Memory B cell (primary cell): ENCODE measurements at regions not wholly inside any gene's neighbourhood (a gene's known extent, or its start where the extent isn't known, plus 50 kb on each side); places are given as distances from the start of the nearest gene placed in this dataset.

Experiments
- ATAC-seq: fragments of 150-1000 bp; cut with Tn5 transposase; 2 replicates; pipeline ENCODE4 v1.10.0; 2021; ENCODE audit warnings: low read depth, mild to moderate bottlenecking, moderate library complexity
- DNase-seq, 2 donors: peaks; one replicate each; pipeline ENCODE4 v3.0.0; 2022; ENCODE audit warnings: low spot score in 2 of 2
- H3K27ac Mint-ChIP-seq: one replicate; pipeline ENCODE4 v1.8.0; 2022; ENCODE audit warnings: mild to moderate bottlenecking, moderate library complexity, mixed read lengths
- H3K27me3 Mint-ChIP-seq: one replicate; pipeline ENCODE4 v1.8.0; 2022; ENCODE audit warnings: mixed read lengths
- H3K36me3 Mint-ChIP-seq: one replicate; pipeline ENCODE4 v1.8.0; 2022; ENCODE audit warnings: mild to moderate bottlenecking, mixed read lengths
- H3K4me1 Mint-ChIP-seq: one replicate; pipeline ENCODE4 v1.8.0; 2022; ENCODE audit warnings: mixed read lengths
- H3K4me3 Mint-ChIP-seq: one replicate; pipeline ENCODE4 v1.8.0; 2022; ENCODE audit warnings: mild to moderate bottlenecking, moderate library complexity, mixed read lengths
- H3K9me3 Mint-ChIP-seq: one replicate; pipeline ENCODE4 v1.8.0; 2022; ENCODE audit warnings: mixed read lengths

GRCh38 chr9:108139900-108140299 is 650.3 kb upstream of the KLF4 start:
- ATAC-seq: no peak
- no peak for DNase-seq
- Mint-ChIP-seq H3K27me3 (peaks cover 2% of the 10 kb centered on the region), H3K4me1 (no peaks in the 10 kb centered on the region), H3K9me3 (no peaks in the 10 kb centered on the region), H3K27ac (no peak overlapping the region), H3K36me3 (no peaks in the 10 kb centered on the region), H3K4me3 (no peak overlapping the region)

DNA sequence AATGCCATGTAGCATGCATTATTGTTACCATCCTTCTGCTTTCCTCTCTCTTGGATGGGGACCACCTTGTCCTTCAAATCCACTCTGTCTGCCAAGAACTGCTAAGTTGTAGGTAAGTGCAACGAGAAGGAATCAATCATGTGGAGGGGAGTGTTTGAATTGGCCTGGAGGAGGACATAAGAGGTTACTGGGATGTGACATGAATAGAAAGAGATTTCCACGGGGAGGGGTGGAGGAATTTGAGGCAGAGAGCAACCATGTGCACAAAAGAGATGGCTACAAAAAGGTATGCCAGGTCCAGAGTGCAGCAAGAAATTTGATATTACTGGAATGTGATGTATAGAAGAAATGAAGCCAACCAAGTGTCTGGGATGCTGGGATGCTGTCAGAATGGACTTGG is 648.9 kb upstream of the KLF4 start:
- no peaks in the 10 kb centered on the region for H3K9me3 Mint-ChIP-seq
- peaks cover 2% of the 10 kb centered on the region for H3K27me3 Mint-ChIP-seq
- no peaks in the 10 kb centered on the region for H3K36me3 Mint-ChIP-seq
- no peak for ATAC-seq
- no peak overlapping the region for H3K27ac Mint-ChIP-seq
- no peak overlapping the region for H3K4me3 Mint-ChIP-seq
- no peaks in the 10 kb centered on the region for H3K4me1 Mint-ChIP-seq
- DNase-seq: no peak

GRCh38 chr9:108136656-108137055 is 647.1 kb upstream of the KLF4 start:
- H3K36me3 Mint-ChIP-seq: no peaks in the 10 kb centered on the region
- H3K9me3 Mint-ChIP-seq: no peaks in the 10 kb centered on the region
- ATAC-seq (no peak), DNase-seq (no peak)
- no peak overlapping the region for H3K4me3 Mint-ChIP-seq
- H3K4me1 Mint-ChIP-seq: no peaks in the 10 kb centered on the region
- H3K27me3 Mint-ChIP-seq: peaks cover 2% of the 10 kb centered on the region
- no peak overlapping the region for H3K27ac Mint-ChIP-seq

DNA sequence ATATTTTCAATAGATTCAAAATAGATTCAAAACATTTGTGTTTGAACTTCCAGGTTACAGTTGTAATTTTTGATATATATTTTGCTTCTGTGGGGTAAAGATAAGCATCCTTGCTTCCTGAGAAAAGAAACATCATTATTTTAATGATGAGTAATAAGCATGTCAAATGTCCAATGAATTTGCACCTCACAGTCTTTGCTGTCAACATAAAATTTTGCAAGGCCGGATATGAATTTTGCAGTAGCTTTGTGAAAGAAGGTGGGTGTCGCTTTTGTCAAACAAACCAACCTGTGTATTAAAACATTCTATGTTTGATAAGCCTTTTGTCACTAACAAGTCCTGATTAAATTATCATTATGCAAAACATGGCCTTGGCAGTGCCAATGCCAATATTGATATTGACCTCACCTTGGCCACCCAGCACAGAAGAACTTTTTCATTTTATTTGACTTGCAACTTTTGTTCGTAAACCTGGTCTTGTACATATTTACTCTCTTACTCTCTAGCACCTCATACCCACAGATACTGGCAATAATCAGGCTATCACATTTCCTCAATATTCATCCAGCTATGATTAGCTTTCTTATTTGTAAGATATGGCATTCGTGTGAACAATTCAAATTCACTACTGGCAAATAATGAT is 645.0 kb upstream of the KLF4 start:
- no peaks in the 10 kb centered on the region for H3K4me1 Mint-ChIP-seq
- H3K36me3 Mint-ChIP-seq: no peaks in the 10 kb centered on the region
- H3K4me3 Mint-ChIP-seq: no peak overlapping the region
- H3K9me3 Mint-ChIP-seq: no peaks in the 10 kb centered on the region
- H3K27me3 Mint-ChIP-seq: peaks cover 2% of the 10 kb centered on the region
- ATAC-seq (no peak), DNase-seq (no peak)
- no peak overlapping the region for H3K27ac Mint-ChIP-seq

DNA sequence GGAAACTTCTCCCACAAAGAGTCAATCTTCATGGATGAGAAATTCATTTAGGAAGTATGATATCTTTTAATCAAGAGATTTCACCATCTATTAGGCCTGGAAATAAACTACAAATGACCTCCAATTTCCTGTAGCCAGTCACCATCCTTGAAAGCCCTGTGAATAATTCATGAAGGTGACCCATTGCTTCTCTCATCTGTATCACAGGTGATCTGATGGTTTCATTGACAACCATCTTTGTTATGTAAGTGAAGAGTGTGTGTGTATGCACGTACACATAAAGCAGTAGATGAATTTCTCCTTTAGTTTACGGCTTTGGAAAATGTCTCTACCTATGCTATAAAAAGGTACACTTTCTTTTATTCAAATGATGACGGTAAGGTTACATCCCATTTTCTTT is 644.1 kb upstream of the KLF4 start:
- DNase-seq (no peak), ATAC-seq (no peak)
- Mint-ChIP-seq H3K9me3 (no peaks in the 10 kb centered on the region), H3K36me3 (no peaks in the 10 kb centered on the region), H3K27ac (no peak overlapping the region), H3K4me3 (no peak overlapping the region), H3K27me3 (peaks cover 2% of the 10 kb centered on the region), H3K4me1 (no peaks in the 10 kb centered on the region)

GRCh38 chr9:108133101-108133500 is 643.5 kb upstream of the KLF4 start:
- no peaks in the 10 kb centered on the region for H3K9me3 Mint-ChIP-seq
- DNase-seq (no peak), ATAC-seq (no peak)
- H3K27me3 Mint-ChIP-seq: no peaks in the 10 kb centered on the region
- H3K36me3 Mint-ChIP-seq: no peaks in the 10 kb centered on the region
- H3K4me3 Mint-ChIP-seq: no peak overlapping the region
- no peaks in the 10 kb centered on the region for H3K4me1 Mint-ChIP-seq
- no peak overlapping the region for H3K27ac Mint-ChIP-seq

GRCh38 chr9:108130905-108131304 is 641.3 kb upstream of the KLF4 start:
- Mint-ChIP-seq H3K27me3 (no peaks in the 10 kb centered on the region), H3K36me3 (no peaks in the 10 kb centered on the region), H3K27ac (no peak overlapping the region), H3K4me3 (no peak overlapping the region), H3K4me1 (no peaks in the 10 kb centered on the region), H3K9me3 (no peaks in the 10 kb centered on the region)
- DNase-seq: no peak
- ATAC-seq: no peak

DNA sequence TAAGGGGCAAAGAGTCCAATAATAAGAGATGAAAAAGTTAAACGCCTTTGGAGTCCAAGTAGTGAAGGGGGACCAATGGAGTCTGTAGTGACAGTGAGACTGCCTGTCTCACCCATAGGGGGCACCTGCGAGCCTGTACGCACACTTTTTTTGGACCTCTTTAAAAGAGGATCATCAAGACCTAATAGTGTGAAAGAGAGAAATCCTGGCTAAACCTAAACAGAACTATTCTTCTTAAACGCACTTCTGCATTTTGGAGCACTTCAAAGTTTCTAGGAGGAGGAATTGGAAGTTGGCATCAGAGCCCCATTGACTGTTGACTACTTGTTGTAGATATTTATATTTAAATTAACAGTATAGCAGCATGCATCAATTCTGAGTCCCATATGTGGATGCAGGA is 636.1 kb upstream of the KLF4 start:
- Mint-ChIP-seq H3K9me3 (peaks cover 2% of the 10 kb centered on the region), H3K4me3 (no peak overlapping the region), H3K36me3 (no peaks in the 10 kb centered on the region), H3K4me1 (no peaks in the 10 kb centered on the region), H3K27me3 (peaks cover 6% of the 10 kb centered on the region), H3K27ac (no peak overlapping the region)
- ATAC-seq: no peak
- no peak for DNase-seq

DNA sequence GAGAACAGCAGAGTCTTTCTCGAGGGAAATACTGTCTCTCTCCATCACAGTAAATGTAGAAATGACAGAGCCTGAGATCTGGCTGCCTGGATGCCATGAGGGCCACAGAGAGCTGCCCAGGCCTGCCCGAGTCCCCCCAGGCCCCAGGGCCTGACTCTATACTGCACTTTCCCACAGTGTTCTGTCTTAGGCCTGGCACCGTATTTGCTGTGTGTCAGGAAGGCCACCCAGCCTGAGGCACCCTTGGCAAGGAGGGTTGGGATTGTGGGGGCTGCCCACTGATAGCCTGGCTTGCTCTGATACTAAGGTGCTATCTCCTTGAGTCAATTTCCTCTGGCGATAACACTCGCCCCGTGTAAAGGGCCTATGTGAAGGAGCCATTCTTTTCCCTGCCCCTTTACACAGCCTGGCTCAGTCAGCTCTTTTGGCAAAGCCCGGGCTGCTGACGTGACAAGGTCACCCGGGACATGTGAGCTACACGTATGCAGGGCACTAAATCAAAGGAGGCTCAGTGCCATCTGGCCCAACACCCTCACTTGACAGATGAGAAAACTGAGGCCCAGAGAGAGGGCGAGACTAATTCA is 630.1 kb upstream of the KLF4 start:
- Mint-ChIP-seq H3K4me1 (peaks cover 6% of the 10 kb centered on the region), H3K4me3 (no peak overlapping the region), H3K36me3 (no peaks in the 10 kb centered on the region), H3K27ac (no peak overlapping the region), H3K27me3 (peaks cover 4% of the 10 kb centered on the region), H3K9me3 (no peaks in the 10 kb centered on the region)
- ATAC-seq: no peak
- DNase-seq: no peak

- Mint-ChIP-seq H3K27ac (no peak overlapping the region), H3K36me3 (no peaks in the 10 kb centered on the region), H3K27me3 (peaks cover 4% of the 10 kb centered on the region), H3K4me3 (no peak overlapping the region), H3K9me3 (no peaks in the 10 kb centered on the region), H3K4me1 (peaks cover 6% of the 10 kb centered on the region)
- ATAC-seq (no peak), DNase-seq (no peak)
Measured at GRCh38 chr9:108117795-108118194, 628.2 kb upstream of the KLF4 start.

DNA sequence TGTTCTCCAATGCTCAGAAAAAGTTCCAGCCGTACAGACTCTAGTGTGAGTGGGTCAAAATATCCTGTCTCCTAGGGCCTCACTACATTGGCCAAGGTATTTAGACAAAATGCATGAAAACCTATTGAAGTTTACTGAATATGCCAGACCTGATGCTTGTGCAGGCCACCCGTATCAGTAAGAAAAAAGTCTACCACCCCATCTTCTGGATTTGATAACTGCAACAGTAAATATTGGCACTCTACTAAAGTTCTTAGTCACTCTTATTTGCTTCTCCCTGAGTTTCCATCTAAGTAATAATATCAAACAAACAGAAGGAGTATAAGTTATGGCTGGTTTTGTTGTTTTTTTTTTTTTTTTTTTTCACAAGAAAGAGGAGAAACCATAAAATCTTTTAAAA is 627.7 kb upstream of the KLF4 start:
- Mint-ChIP-seq H3K27ac (no peak overlapping the region), H3K4me3 (no peak overlapping the region), H3K27me3 (no peaks in the 10 kb centered on the region), H3K9me3 (no peaks in the 10 kb centered on the region), H3K36me3 (no peaks in the 10 kb centered on the region), H3K4me1 (peaks cover 6% of the 10 kb centered on the region)
- DNase-seq (no peak), ATAC-seq (no peak)

GRCh38 chr9:108113596-108113995 is 624.0 kb upstream of the KLF4 start:
- Mint-ChIP-seq H3K9me3 (no peaks in the 10 kb centered on the region), H3K27me3 (no peaks in the 10 kb centered on the region), H3K27ac (no peak overlapping the region), H3K4me1 (peaks cover 6% of the 10 kb centered on the region), H3K36me3 (no peaks in the 10 kb centered on the region), H3K4me3 (no peak overlapping the region)
- ATAC-seq (no peak), DNase-seq (no peak)

DNA sequence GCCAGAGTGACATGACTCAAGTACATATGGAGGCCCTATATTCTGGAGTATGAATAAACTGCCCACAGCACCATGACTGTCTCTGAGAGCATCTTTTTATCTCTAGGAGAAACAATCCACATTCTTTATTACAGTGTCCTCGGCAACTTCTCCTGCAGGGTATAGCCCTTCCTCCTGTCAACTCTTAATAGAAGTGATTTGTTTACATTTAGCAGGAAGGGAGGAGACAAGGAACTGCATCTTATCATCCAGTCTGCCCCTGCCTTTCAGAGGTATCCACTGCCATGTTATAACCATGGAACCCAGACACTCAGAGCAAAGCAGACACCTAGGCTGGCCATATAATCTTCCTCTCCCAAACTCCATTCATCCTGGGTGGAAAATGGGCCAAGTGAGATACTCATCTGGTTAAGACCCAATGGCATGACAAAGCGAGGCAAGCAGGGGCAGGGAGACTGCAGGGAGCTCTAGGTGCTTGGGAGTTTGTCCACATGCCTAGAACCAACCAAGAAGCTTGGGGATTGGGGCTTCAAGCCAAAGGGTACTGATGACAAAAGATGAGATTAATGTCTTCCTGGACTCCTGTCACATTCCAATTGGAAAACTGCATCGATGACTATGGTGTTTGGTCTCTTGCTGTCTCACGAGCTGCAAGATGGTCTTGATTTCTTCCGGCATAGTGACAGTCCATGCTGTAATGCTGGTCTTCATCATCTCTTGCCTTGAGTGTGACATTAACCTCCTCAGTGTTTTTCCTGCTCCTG is 620.5 kb upstream of the KLF4 start:
- Mint-ChIP-seq H3K27me3 (no peaks in the 10 kb centered on the region), H3K4me1 (peaks cover under 1% of the 10 kb centered on the region), H3K9me3 (no peaks in the 10 kb centered on the region), H3K27ac (no peak overlapping the region), H3K36me3 (no peaks in the 10 kb centered on the region), H3K4me3 (no peak overlapping the region)
- no peak for ATAC-seq
- DNase-seq: no peak

GRCh38 chr9:108108852-108109448 is 619.4 kb upstream of the KLF4 start:
- ATAC-seq (no peak), DNase-seq (no peak)
- H3K9me3 Mint-ChIP-seq: no peaks in the 10 kb centered on the region
- no peaks in the 10 kb centered on the region for H3K27me3 Mint-ChIP-seq
- no peak overlapping the region for H3K27ac Mint-ChIP-seq
- H3K36me3 Mint-ChIP-seq: no peaks in the 10 kb centered on the region
- H3K4me1 Mint-ChIP-seq: peaks cover 2% of the 10 kb centered on the region
- H3K4me3 Mint-ChIP-seq: no peak overlapping the region
